Gastroesophageal sphincter (tissue), 3 donors: ENCODE measurements at regions not wholly inside any gene's neighbourhood (a gene's known extent, or its start where the extent isn't known, plus 50 kb on each side); places are given as distances from the start of the nearest gene placed in this dataset.

Experiments used
- CTCF ChIP-seq, 4 experiments: fragments of 200-600 bp in 2 of 4; fragments of 450-650 bp in 2 of 4; sonication (generic) in 1 of 4; IDR thresholded peaks; one replicate each; pipeline ENCODE4 v1.5.1; 2017 to 2019; ENCODE audit warnings: antibody characterized with exemption in 4 of 4, mild to moderate bottlenecking in 2 of 4, moderate library complexity in 2 of 4
- EP300 ChIP-seq: sonication (generic); formaldehyde crosslinking; IDR thresholded peaks from one replicate; pipeline ENCODE4 v1.6.1; 2017; ENCODE audit warnings: antibody characterized with exemption, mild to moderate bottlenecking
- POLR2A ChIP-seq, 2 donors: fragments of 450-650 bp; IDR thresholded peaks; one replicate each; pipeline ENCODE4 v1.6.1; 2017; ENCODE audit warnings: antibody characterized with exemption in 2 of 2, mild to moderate bottlenecking in 2 of 2, moderate library complexity in 1 of 2
- POLR2AphosphoS5 ChIP-seq: sonication (generic); formaldehyde crosslinking; IDR thresholded peaks from one replicate; pipeline ENCODE4 v1.6.1; 2017; ENCODE audit warnings: antibody characterized with exemption

- TF ChIP-seq CTCF (IDR thresholded peaks at IDR 0.05) (peak; percentile 81 to 98 (median 94)), POLR2AphosphoS5 (peak; percentile 39), POLR2A (IDR thresholded peaks at IDR 0.05) (no peak), EP300 (no peak)
Observed at GRCh38 chr13:31044364-31045285, 112.2 kb downstream of the TEX26 start.
